OCI-LY7 (cell line): ENCODE measurements at regions not wholly inside any gene's neighbourhood (a gene's known extent, or its start where the extent isn't known, plus 50 kb on each side); places are given as distances from the start of the nearest gene placed in this dataset.

Experiments
- EZH2phosphoT487 ChIP-seq: fragments of 200-600 bp; sonication (generic); IDR thresholded peaks from 2 replicates; pipeline ENCODE4 v1.6.1; 2018; ENCODE audit warnings: low read depth, borderline replicate concordance, mild to moderate bottlenecking, mixed run types, antibody characterized with exemption, low read length, moderate library complexity, mixed read lengths
- TF ChIP-seq, protein P1 (sequence below): fragments of 200-600 bp; sonication (generic); conservative IDR thresholded peaks from 2 replicates; pipeline ENCODE4 v1.5.1; 2014; ENCODE audit warnings: mild to moderate bottlenecking, antibody characterized with exemption, low read length, moderate library complexity, mixed read lengths

DNA sequence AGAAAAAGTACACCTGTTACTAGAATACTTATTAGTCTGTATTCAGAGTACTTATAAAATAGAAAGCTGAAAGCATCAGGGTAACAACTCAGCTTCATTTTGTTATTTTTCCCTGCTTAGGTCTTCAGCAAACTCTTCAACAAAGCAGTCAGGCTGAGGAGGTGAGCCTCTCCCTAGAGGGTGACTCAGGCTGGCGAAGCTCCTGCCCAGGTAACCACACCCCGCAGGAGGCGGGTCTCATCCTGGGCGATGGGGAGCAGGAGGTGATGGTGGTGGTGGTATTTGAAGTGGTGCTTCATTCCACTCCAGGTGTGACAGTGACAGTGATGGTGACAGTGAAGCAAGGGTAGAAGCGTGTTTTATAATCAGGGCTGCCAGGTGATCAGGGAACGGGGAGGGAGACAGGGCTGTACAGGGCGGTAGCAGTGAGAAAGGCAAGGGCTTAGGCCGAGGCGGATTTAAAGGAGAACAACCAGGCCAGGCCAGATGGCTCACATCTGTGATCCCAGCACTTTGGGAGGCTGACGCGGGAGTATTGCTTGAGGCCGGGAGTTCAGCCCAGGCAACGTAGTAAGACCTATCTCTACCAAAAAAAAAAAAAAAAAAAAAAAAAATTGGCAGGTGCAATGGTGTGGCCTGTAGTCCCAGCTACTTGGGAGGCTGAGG lies 127.1 kb downstream of the SOCS6 start:
- TF ChIP-seq, protein P1, sequence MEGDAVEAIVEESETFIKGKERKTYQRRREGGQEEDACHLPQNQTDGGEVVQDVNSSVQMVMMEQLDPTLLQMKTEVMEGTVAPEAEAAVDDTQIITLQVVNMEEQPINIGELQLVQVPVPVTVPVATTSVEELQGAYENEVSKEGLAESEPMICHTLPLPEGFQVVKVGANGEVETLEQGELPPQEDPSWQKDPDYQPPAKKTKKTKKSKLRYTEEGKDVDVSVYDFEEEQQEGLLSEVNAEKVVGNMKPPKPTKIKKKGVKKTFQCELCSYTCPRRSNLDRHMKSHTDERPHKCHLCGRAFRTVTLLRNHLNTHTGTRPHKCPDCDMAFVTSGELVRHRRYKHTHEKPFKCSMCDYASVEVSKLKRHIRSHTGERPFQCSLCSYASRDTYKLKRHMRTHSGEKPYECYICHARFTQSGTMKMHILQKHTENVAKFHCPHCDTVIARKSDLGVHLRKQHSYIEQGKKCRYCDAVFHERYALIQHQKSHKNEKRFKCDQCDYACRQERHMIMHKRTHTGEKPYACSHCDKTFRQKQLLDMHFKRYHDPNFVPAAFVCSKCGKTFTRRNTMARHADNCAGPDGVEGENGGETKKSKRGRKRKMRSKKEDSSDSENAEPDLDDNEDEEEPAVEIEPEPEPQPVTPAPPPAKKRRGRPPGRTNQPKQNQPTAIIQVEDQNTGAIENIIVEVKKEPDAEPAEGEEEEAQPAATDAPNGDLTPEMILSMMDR = no peak
- TF ChIP-seq EZH2phosphoT487 = no peak
